Thoracic aorta (tissue), 2 donors: ENCODE measurements at regions not wholly inside any gene's neighbourhood (a gene's known extent, or its start where the extent isn't known, plus 50 kb on each side); places are given as distances from the start of the nearest gene placed in this dataset.

ENCODE experiments used
- ATAC-seq: fragments of 150-250 bp; one replicate; pipeline ENCODE4 v1.8.0; 2017; ENCODE audit warnings: low read depth; ENCODE audit not compliant: insufficient number of reproducible peaks, low FRiP score
- DNase-seq: peaks from one replicate; pipeline ENCODE4 v3.0.0-alpha.2; 2020; ENCODE audit warnings: low spot score
- H3K27ac ChIP-seq, 2 donors: fragments of 200-600 bp; sonication (generic); 1 replicate in 1 of 2; 2 replicates in 1 of 2; pipeline ENCODE4 v1.5.1; 2016; ENCODE audit warnings: mild to moderate bottlenecking in 2 of 2, moderate library complexity in 2 of 2
- H3K27me3 ChIP-seq: fragments of 200-600 bp; sonication (generic); replicated peaks from 2 replicates; pipeline ENCODE4 v1.6.0; 2016; ENCODE audit warnings: mild to moderate bottlenecking; ENCODE audit not compliant: insufficient read depth
- H3K36me3 ChIP-seq: fragments of 200-600 bp; sonication (generic); one replicate; pipeline ENCODE4 v1.5.1; 2016
- H3K4me1 ChIP-seq, 2 donors: fragments of 200-600 bp; sonication (generic); 1 replicate in 1 of 2; 2 replicates in 1 of 2; pipeline versions ENCODE4 v1.5.1 to v1.6.0; 2016; ENCODE audit warnings: low read depth in 2 of 2, mild to moderate bottlenecking in 1 of 2; ENCODE audit not compliant: control insufficient read depth in 1 of 2
- H3K4me3 ChIP-seq: fragments of 200-600 bp; sonication (generic); 2 replicates; pipeline ENCODE4 v1.5.1; 2016; ENCODE audit warnings: mild to moderate bottlenecking
- H3K9me3 ChIP-seq: fragments of 200-600 bp; sonication (generic); 2 replicates; pipeline ENCODE4 v1.5.1; 2016
- CTCF ChIP-seq: fragments of 200-600 bp; sonication (generic); IDR thresholded peaks from one replicate; pipeline ENCODE4 v1.5.1; 2019; ENCODE audit warnings: antibody characterized with exemption

DNA sequence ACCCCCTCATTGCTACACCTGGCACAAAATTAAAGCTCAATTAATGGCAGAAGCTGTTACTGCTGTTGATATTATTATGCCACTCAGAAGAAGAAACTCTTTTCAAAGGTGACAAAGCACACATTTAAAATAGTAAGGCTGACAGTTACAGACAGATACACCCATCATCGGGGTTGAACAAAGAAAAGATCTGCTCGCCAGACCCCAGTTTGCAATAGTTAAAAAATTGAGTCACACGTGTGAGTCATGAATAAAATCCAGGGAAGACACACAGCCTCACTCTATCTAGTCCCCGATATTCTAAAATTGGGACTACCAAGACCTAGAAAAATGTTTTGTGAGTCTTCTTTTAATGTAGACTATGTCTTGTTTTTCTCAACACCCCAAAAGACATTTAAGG, 330.0 kb upstream of the SOX9 start:
- Histone ChIP-seq H3K27ac (no peak overlapping the region), H3K4me1 (no peaks in the 10 kb centered on the region), H3K27me3 (no peaks in the 10 kb centered on the region), H3K36me3 (no peaks in the 10 kb centered on the region), H3K4me3 (no peak overlapping the region), H3K9me3 (no peaks in the 10 kb centered on the region)
- DNase-seq (no peak), ATAC-seq (no peak)
- TF ChIP-seq CTCF = no peak

GRCh38 chr17:71791311-71791710, 329.5 kb upstream of the SOX9 start:
- H3K4me3 ChIP-seq = no peak overlapping the region
- no peak for TF ChIP-seq CTCF
- ATAC-seq (no peak), DNase-seq (no peak)
- no peaks in the 10 kb centered on the region for H3K27me3 ChIP-seq
- no peaks in the 10 kb centered on the region for H3K36me3 ChIP-seq
- H3K4me1 ChIP-seq = no peaks in the 10 kb centered on the region
- H3K27ac ChIP-seq = no peak overlapping the region
- H3K9me3 ChIP-seq = no peaks in the 10 kb centered on the region

DNA sequence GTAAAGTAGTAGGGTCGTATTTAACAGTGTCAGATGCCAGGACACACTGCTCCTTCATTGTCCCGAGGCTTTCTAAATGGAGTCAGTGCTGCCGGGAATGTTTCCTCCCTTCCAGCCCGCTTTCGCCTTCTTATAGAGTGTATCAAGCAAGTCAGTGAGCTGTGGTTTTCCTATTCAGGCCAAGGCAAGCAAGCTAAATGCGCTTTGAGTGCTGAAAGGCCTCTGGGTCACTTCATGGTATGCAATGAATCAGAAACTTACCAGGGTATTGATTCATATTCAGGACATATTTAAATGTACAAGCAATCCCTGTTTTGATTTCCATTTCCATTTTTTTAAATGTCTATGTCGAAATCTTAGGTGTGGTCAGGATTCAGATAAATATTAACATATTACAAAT, 327.9 kb upstream of the SOX9 start:
- ATAC-seq = no peak
- no peak for TF ChIP-seq CTCF

GRCh38 chr17:71793518-71793917, 327.3 kb upstream of the SOX9 start:
- no peak for ATAC-seq
- no peak for DNase-seq
- no peaks in the 10 kb centered on the region for H3K36me3 ChIP-seq
- no peaks in the 10 kb centered on the region for H3K4me1 ChIP-seq
- no peak overlapping the region for H3K27ac ChIP-seq
- no peak for TF ChIP-seq CTCF
- H3K9me3 ChIP-seq = no peaks in the 10 kb centered on the region
- no peaks in the 10 kb centered on the region for H3K27me3 ChIP-seq
- H3K4me3 ChIP-seq = no peak overlapping the region

More for the DNA sequence above, 327.9 kb upstream of the SOX9 start:
- no peaks in the 10 kb centered on the region for H3K9me3 ChIP-seq
- no peak overlapping the region for H3K4me3 ChIP-seq
- no peaks in the 10 kb centered on the region for H3K4me1 ChIP-seq
- H3K36me3 ChIP-seq = no peaks in the 10 kb centered on the region
- H3K27me3 ChIP-seq = no peaks in the 10 kb centered on the region
- H3K27ac ChIP-seq = no peak overlapping the region
- no peak for DNase-seq

GRCh38 chr17:71798701-71799100, 322.1 kb upstream of the SOX9 start:
- ATAC-seq (no peak), DNase-seq (no peak)
- Histone ChIP-seq H3K4me3 (no peak overlapping the region), H3K9me3 (no peaks in the 10 kb centered on the region), H3K27ac (no peak overlapping the region), H3K36me3 (no peaks in the 10 kb centered on the region), H3K4me1 (no peaks in the 10 kb centered on the region), H3K27me3 (no peaks in the 10 kb centered on the region)
- TF ChIP-seq CTCF = no peak
